Activated T-helper 2 cell treated with anti-CD3 and anti-CD28 coated beads, Interferon-gamma antibody, Interleukin-2, Interleukin-4, amounts not matched to agents 10 μg/mL and 5 μg/mL and 100 μg/mL, durations not matched to agents 14 hours and 24 hours and 36 hours (primary cell): ENCODE measurements at regions not wholly inside any gene's neighbourhood (a gene's known extent, or its start where the extent isn't known, plus 50 kb on each side); places are given as distances from the start of the nearest gene placed in this dataset.
"Not testable (repeated sequence)": the region's sequence is repeated elsewhere in the genome, so short reads cannot be mapped to it uniquely, and the experiment has no call there.

Source experiments
- DNase-seq: peaks from one replicate; pipeline ENCODE4 v3.0.0; 2021; ENCODE audit warnings: low spot score
- H3K27ac Mint-ChIP-seq: one replicate; pipeline ENCODE4 v1.8.0; 2021; ENCODE audit warnings: mixed read lengths
- H3K27me3 Mint-ChIP-seq: one replicate; pipeline ENCODE4 v1.8.0; 2021; ENCODE audit warnings: low read depth, mixed read lengths
- H3K36me3 Mint-ChIP-seq: one replicate; pipeline ENCODE4 v1.8.0; 2021; ENCODE audit warnings: low read depth, mixed read lengths
- H3K4me1 Mint-ChIP-seq: one replicate; pipeline ENCODE4 v1.8.0; 2021; ENCODE audit warnings: low read depth, mixed read lengths
- H3K4me3 Mint-ChIP-seq: one replicate; pipeline ENCODE4 v1.8.0; 2021; ENCODE audit warnings: low read depth, mild to moderate bottlenecking, moderate library complexity, mixed read lengths
- H3K9me3 Mint-ChIP-seq: one replicate; pipeline ENCODE4 v1.8.0; 2021; ENCODE audit warnings: mixed read lengths
- intact Hi-C: fragments of 100-400 bp; cut with micrococcal nuclease; formaldehyde crosslinking; loops from one replicate; pipeline ENCODE4 v1.15.1; 2023

- no peak for DNase-seq
- Mint-ChIP-seq H3K27me3 (peaks cover 4% of the 10 kb centered on the region), H3K27ac (no peak overlapping the region)
Measured at GRCh38 chr12:102314821-102315220, 117.2 kb upstream of the PMCH start.

DNA sequence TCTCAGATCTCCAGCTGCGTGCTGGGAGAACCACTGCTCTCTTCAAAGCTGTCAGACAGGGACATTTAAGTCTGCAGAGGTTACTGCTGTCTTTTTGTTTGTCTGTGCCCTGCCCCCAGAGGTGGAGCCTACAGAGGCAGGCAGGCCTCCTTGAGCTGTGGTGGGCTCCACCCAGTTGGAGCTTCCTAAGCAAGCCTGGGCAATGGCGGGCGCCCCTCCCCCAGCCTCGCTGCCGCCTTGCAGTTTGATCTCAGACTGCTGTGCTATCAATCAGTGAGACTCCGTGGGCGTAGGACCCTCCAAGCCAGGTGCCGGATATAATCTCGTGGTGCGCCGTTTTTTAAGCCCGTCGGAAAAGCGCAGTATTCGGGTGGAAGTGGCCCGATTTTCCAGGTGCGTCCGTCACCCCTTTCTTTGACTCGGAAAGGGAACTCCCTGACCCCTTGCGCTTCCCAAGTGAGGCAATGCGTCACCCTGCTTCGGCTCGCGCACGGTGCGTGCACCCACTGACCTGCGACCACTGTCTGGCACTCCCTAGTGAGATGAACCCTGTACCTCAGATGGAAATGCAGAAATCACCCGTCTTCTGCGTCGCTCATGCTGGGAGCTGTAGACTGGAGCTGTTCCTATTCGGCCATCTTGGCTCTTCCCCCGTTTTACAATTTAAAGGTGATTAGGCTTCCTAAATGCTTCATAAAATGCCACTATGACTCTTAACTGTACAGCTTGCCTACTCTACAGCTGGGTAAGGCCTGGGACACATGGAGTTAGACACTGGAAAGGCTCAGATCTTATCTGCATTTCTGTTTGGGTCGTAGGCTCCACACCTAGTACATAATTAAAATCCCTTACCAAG lies 115.7 kb upstream of the PMCH start:
- H3K27ac Mint-ChIP-seq, H3K36me3 Mint-ChIP-seq, H3K27me3 Mint-ChIP-seq, intact Hi-C loops, H3K4me1 Mint-ChIP-seq, DNase-seq, H3K9me3 Mint-ChIP-seq, H3K4me3 Mint-ChIP-seq: not testable (repeated sequence)

More at GRCh38 chr12:102314821-102315220, 117.2 kb upstream of the PMCH start:
- Mint-ChIP-seq H3K4me1 (peaks cover 5% of the 10 kb centered on the region), H3K9me3 (peaks cover 3% of the 10 kb centered on the region), H3K4me3 (no peak overlapping the region), H3K36me3 (no peaks in the 10 kb centered on the region)
- intact Hi-C loops = no loop called here

DNA sequence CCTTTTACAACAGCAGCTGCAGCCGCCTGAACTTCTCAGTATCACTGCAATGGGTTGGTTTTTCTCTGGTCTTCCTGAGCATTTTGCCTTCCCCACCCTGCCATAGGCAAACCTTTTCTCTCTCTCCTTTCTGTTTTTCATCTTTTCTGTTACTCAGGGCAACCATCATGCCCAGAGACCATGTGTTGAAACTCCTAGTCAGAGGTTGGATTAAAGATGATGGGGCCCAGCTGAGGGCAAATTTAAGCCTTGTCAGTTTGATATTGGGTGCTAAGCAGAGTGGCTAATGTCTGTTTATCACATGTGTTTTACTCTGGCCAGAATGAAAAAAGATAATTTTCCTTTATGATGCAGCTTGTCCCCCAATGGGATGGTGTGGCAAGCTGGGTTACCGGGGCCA lies 107.9 kb upstream of the PMCH start:
- DNase-seq = no peak
- Mint-ChIP-seq H3K4me1 (peaks cover 27% of the 10 kb centered on the region), H3K27ac (no peak overlapping the region), H3K4me3 (no peak overlapping the region), H3K36me3 (peaks cover 2% of the 10 kb centered on the region), H3K9me3 (peaks cover 22% of the 10 kb centered on the region), H3K27me3 (no peaks in the 10 kb centered on the region)
- intact Hi-C loops = no loop called here

DNA sequence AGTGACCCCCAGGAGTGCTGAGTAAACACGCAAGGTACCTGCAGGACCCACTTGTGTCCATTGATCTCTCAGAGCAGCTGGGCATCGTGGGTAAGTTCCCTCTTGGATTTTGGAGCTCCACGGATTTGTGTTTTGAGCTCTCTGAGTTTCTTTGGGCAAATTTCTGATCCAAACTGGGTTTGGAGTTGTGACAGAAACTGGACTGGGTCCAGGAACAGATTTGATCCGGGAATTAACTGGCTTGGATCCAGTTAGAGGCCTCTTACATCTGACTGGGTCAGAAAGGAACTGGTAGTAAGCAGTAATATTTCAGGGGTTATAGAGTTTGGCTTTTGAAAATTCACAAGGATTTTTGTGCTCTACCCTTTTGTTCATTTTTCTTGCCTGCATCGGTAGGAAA lies 107.0 kb upstream of the PMCH start:
- not testable (repeated sequence) for H3K36me3 Mint-ChIP-seq, DNase-seq, H3K27me3 Mint-ChIP-seq, H3K27ac Mint-ChIP-seq, H3K4me3 Mint-ChIP-seq
- intact Hi-C loops = loop anchor here (5.0 kb wide), 2 partner anchors 107 to 367 kb away; partner anchors contain the start of gene PMCH
- H3K4me1 Mint-ChIP-seq = peaks cover 27% of the 10 kb centered on the region
- H3K9me3 Mint-ChIP-seq = peaks cover 22% of the 10 kb centered on the region

- Mint-ChIP-seq H3K9me3 (peaks cover 21% of the 10 kb centered on the region), H3K36me3 (peaks cover 2% of the 10 kb centered on the region), H3K27ac (no peak overlapping the region), H3K27me3 (peaks cover 10% of the 10 kb centered on the region), H3K4me1 (peaks cover 31% of the 10 kb centered on the region), H3K4me3 (no peak overlapping the region)
- intact Hi-C loops = loop anchor here (5.0 kb wide), 2 partner anchors 105 to 365 kb away; partner anchors contain the start of gene PMCH
- DNase-seq = no peak
Measured at GRCh38 chr12:102302553-102302952, 104.9 kb upstream of the PMCH start.

- H3K4me1 Mint-ChIP-seq = peaks cover 31% of the 10 kb centered on the region
- H3K27ac Mint-ChIP-seq = no peak overlapping the region
- H3K9me3 Mint-ChIP-seq = peaks cover 18% of the 10 kb centered on the region
- no peak overlapping the region for H3K4me3 Mint-ChIP-seq
- DNase-seq = no peak
- peaks cover 16% of the 10 kb centered on the region for H3K27me3 Mint-ChIP-seq
- peaks cover 2% of the 10 kb centered on the region for H3K36me3 Mint-ChIP-seq
- intact Hi-C loops = loop anchor here (1.0 to 5.0 kb wide), 5 partner anchors 104 to 401 kb away; partner anchors contain the start of gene PMCH
Measured at GRCh38 chr12:102301547-102301946, 103.9 kb upstream of the PMCH start.

- Mint-ChIP-seq H3K9me3 (peaks cover 18% of the 10 kb centered on the region), H3K27me3 (peaks cover 18% of the 10 kb centered on the region), H3K27ac (no peak overlapping the region), H3K36me3 (peaks cover 2% of the 10 kb centered on the region), H3K4me1 (peaks cover 31% of the 10 kb centered on the region), H3K4me3 (no peak overlapping the region)
- peak; percentile 12 for DNase-seq
- intact Hi-C loops = loop anchor here (1.0 to 5.0 kb wide), 5 partner anchors 104 to 401 kb away; partner anchors contain the start of gene PMCH
Measured at GRCh38 chr12:102300824-102301461, 103.3 kb upstream of the PMCH start.

DNA sequence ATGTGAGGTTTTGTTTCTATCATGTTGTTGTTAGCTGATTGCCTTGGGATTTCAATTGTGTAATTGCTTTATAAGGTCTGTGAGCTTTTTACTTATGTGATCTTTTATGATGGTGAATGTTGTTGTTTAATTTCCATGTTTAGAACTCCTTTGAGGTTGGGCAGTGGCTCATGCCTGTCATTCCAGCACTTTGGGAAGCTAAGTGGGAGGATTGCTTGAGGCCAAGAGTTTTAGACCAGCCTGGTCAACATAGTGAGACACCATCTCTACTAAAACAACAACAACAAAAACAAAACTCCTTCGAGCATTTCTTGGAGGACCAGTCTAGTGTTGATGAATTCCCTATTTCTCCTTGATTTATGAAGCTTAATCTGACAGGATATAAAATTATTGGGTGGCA lies 102.1 kb upstream of the PMCH start:
- intact Hi-C loops = loop anchor here (2.0 to 5.0 kb wide), 4 partner anchors 102 to 362 kb away; partner anchors contain the start of gene PMCH
- no peak overlapping the region for H3K4me3 Mint-ChIP-seq
- H3K4me1 Mint-ChIP-seq = peaks cover 31% of the 10 kb centered on the region
- peaks cover 2% of the 10 kb centered on the region for H3K36me3 Mint-ChIP-seq
- H3K9me3 Mint-ChIP-seq = peaks cover 18% of the 10 kb centered on the region
- no peak overlapping the region for H3K27ac Mint-ChIP-seq
- peaks cover 18% of the 10 kb centered on the region for H3K27me3 Mint-ChIP-seq
- DNase-seq = no peak

- peaks cover 18% of the 10 kb centered on the region for H3K27me3 Mint-ChIP-seq
- peaks cover 2% of the 10 kb centered on the region for H3K36me3 Mint-ChIP-seq
- H3K4me3 Mint-ChIP-seq = no peak overlapping the region
- intact Hi-C loops = no loop called here
- H3K27ac Mint-ChIP-seq = no peak overlapping the region
- H3K9me3 Mint-ChIP-seq = peaks cover 13% of the 10 kb centered on the region
- peaks cover 24% of the 10 kb centered on the region for H3K4me1 Mint-ChIP-seq
- DNase-seq = no peak
Measured at GRCh38 chr12:102298022-102298421, 100.4 kb upstream of the PMCH start.

- H3K27ac Mint-ChIP-seq = no peak overlapping the region
- intact Hi-C loops = no loop called here
- peaks cover 18% of the 10 kb centered on the region for H3K4me1 Mint-ChIP-seq
- H3K36me3 Mint-ChIP-seq = peaks cover 2% of the 10 kb centered on the region
- no peak overlapping the region for H3K4me3 Mint-ChIP-seq
- no peak for DNase-seq
- H3K9me3 Mint-ChIP-seq = peaks cover 9% of the 10 kb centered on the region
- peaks cover 18% of the 10 kb centered on the region for H3K27me3 Mint-ChIP-seq
Measured at GRCh38 chr12:102297412-102297811, 99.8 kb upstream of the PMCH start.

- H3K36me3 Mint-ChIP-seq = no peaks in the 10 kb centered on the region
- no peak overlapping the region for H3K27ac Mint-ChIP-seq
- H3K27me3 Mint-ChIP-seq = peaks cover 16% of the 10 kb centered on the region
- peaks cover 8% of the 10 kb centered on the region for H3K9me3 Mint-ChIP-seq
- DNase-seq = no peak
- H3K4me1 Mint-ChIP-seq = peaks cover 4% of the 10 kb centered on the region
- H3K4me3 Mint-ChIP-seq = no peak overlapping the region
- intact Hi-C loops = no loop called here
Measured at GRCh38 chr12:102294568-102294967, 96.9 kb upstream of the PMCH start.

DNA sequence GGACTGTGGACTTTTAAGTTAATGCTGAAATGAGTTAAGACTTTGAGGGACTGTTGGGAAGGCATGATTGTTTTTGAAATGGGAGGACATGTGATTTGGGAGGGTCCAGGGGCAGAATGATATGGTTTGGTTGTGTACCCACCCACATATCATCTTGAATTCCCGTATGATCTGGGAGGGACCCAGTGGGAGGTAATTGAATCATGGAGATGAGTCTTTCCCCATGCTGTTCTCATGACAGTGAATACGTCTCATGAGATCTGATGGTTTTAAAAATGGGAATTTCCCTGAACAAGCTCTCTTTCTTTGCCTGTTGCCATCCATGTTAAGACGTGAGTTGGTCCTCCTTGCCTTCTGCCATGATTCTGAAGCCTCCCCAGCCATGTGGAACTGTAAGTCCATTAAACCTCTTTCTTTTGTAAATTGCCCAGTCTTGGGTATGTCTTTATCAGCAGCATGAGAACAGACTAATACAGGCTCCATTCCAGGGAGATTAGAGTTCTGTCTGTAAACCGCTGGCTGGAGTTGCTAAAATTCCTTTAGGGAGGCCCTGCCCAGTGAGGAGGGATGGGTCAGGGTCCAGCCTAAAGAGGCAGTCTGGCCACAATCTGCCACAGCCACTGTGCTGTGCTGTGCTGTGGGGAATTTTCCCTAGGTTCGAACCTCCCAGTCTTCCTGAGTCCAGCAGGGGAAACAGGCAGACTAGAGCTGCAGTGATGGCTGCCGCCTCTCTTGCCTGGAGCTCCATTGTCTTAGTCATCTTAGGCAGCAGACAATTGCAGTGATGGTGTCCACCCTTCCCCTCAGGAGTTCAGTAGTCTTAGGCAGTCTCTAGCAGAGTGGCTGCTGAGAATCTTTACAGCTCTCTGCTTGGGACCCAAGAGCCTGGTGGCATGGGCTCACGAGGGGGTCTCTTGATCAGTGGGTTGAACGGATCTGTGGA lies 94.1 kb upstream of the PMCH start:
- H3K27me3 Mint-ChIP-seq, H3K9me3 Mint-ChIP-seq, H3K36me3 Mint-ChIP-seq, intact Hi-C loops, H3K27ac Mint-ChIP-seq, DNase-seq, H3K4me1 Mint-ChIP-seq, H3K4me3 Mint-ChIP-seq: not testable (repeated sequence)
